Osteocyte (in vitro differentiated cells): ENCODE measurements at regions not wholly inside any gene's neighbourhood (a gene's known extent, or its start where the extent isn't known, plus 50 kb on each side); places are given as distances from the start of the nearest gene placed in this dataset.

Experiments
- DNase-seq: peaks from one replicate; pipeline ENCODE4 v3.0.0; 2021; ENCODE audit warnings: mixed read lengths; ENCODE audit not compliant: unreplicated experiment; ENCODE audit errors: extremely low spot score
- H3K27ac Mint-ChIP-seq: one replicate; pipeline ENCODE4 v1.8.0; 2021; ENCODE audit warnings: mild to moderate bottlenecking, mixed read lengths; ENCODE audit not compliant: unreplicated experiment
- H3K27me3 Mint-ChIP-seq: one replicate; pipeline ENCODE4 v1.8.0; 2021; ENCODE audit warnings: mixed read lengths; ENCODE audit not compliant: unreplicated experiment
- H3K36me3 Mint-ChIP-seq: one replicate; pipeline ENCODE4 v1.8.0; 2021; ENCODE audit warnings: mixed read lengths; ENCODE audit not compliant: unreplicated experiment
- H3K4me1 Mint-ChIP-seq: one replicate; pipeline ENCODE4 v1.8.0; 2021; ENCODE audit warnings: mixed read lengths; ENCODE audit not compliant: unreplicated experiment
- H3K4me3 Mint-ChIP-seq: one replicate; pipeline ENCODE4 v1.8.0; 2021; ENCODE audit warnings: mild to moderate bottlenecking, moderate library complexity, mixed read lengths; ENCODE audit not compliant: unreplicated experiment
- H3K9me3 Mint-ChIP-seq: one replicate; pipeline ENCODE4 v1.8.0; 2021; ENCODE audit warnings: mixed read lengths; ENCODE audit not compliant: unreplicated experiment
- TF ChIP-seq, protein P1 (sequence below): fragments of 200-600 bp; sonication (generic); IDR thresholded peaks from 2 replicates; pipeline ENCODE4 v1.5.0; 2021; ENCODE audit warnings: antibody characterized with exemption, mild to moderate bottlenecking, moderate library complexity

DNA sequence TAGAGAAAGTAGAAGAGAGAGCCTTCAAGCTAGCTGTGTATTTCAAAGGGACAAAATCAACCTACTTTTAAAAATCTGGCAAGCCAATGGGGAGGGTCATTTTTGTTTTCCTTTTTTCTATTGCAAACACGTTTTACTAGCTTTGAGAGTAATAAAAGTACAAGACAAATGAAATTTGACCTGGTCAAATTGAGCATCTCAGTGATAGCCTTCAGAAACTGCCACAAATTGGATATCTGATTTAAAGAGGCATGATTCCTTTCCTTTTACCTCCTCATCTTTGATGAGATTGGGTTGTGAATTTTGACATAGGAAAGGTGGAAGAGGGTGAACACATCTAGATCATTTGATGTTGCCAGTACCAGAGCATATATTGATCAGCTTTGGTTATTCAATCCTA lies 53.6 kb upstream of the RBMS3 start:
- DNase-seq, result no peak
- Mint-ChIP-seq H3K4me3 (no peak overlapping the region), H3K27me3 (no peaks in the 10 kb centered on the region), H3K4me1 (peaks cover 30% of the 10 kb centered on the region), H3K27ac (no peak overlapping the region), H3K36me3 (no peaks in the 10 kb centered on the region), H3K9me3 (peaks cover 7% of the 10 kb centered on the region)
- TF ChIP-seq, protein P1, sequence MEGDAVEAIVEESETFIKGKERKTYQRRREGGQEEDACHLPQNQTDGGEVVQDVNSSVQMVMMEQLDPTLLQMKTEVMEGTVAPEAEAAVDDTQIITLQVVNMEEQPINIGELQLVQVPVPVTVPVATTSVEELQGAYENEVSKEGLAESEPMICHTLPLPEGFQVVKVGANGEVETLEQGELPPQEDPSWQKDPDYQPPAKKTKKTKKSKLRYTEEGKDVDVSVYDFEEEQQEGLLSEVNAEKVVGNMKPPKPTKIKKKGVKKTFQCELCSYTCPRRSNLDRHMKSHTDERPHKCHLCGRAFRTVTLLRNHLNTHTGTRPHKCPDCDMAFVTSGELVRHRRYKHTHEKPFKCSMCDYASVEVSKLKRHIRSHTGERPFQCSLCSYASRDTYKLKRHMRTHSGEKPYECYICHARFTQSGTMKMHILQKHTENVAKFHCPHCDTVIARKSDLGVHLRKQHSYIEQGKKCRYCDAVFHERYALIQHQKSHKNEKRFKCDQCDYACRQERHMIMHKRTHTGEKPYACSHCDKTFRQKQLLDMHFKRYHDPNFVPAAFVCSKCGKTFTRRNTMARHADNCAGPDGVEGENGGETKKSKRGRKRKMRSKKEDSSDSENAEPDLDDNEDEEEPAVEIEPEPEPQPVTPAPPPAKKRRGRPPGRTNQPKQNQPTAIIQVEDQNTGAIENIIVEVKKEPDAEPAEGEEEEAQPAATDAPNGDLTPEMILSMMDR, result no peak
